Liver (tissue), 8 donors: ENCODE measurements at regions not wholly inside any gene's neighbourhood (a gene's known extent, or its start where the extent isn't known, plus 50 kb on each side); places are given as distances from the start of the nearest gene placed in this dataset. TPM values are rescaled to one million over a fixed set of nuclear protein-coding genes. Genes with fewer than 3 reads are reported as not detected.

Source experiments
- DNase-seq: peaks from one replicate; pipeline ENCODE4 v3.0.0-alpha.2; 2017; ENCODE audit warnings: low spot score
- H3K27ac ChIP-seq, 2 donors: one replicate each; pipeline ENCODE4 v1.7.0; 2013; ENCODE audit warnings: inconsistent platforms in 2 of 2, low read length in 2 of 2, control low read depth in 1 of 2, low read depth in 1 of 2, mild to moderate bottlenecking in 1 of 2
- H3K27me3 ChIP-seq, 4 donors: one replicate each; pipeline versions ENCODE4 v1.6.1 to v1.7.0; 2013; ENCODE audit warnings: low read length in 3 of 4, inconsistent platforms in 1 of 4, mild to moderate bottlenecking in 1 of 4, moderate library complexity in 1 of 4; ENCODE audit not compliant: control insufficient read depth in 4 of 4, insufficient read depth in 4 of 4
- H3K36me3 ChIP-seq, 4 donors: one replicate each; pipeline versions ENCODE4 v1.6.1 to v1.7.0; 2013; ENCODE audit warnings: low read length in 3 of 4, mild to moderate bottlenecking in 3 of 4, low read depth in 1 of 4, moderate library complexity in 1 of 4; ENCODE audit not compliant: control insufficient read depth in 4 of 4, insufficient read depth in 3 of 4
- H3K4me1 ChIP-seq, 4 donors: one replicate each; pipeline versions ENCODE4 v1.6.1 to v1.7.0; 2013; ENCODE audit warnings: low read length in 3 of 4, mild to moderate bottlenecking in 3 of 4, moderate library complexity in 1 of 4; ENCODE audit not compliant: control insufficient read depth in 4 of 4, insufficient read depth in 4 of 4
- H3K4me3 ChIP-seq, 3 donors: one replicate each; pipeline versions ENCODE4 v1.6.1 to v1.7.0; 2013; ENCODE audit warnings: low read length in 3 of 3, control low read depth in 1 of 3, low read depth in 1 of 3, mild to moderate bottlenecking in 1 of 3
- H3K9ac ChIP-seq, 2 donors: one replicate each; pipeline ENCODE4 v1.7.0; 2013; ENCODE audit warnings: low read length in 2 of 2, mild to moderate bottlenecking in 2 of 2, moderate library complexity in 2 of 2, control low read depth in 1 of 2, low read depth in 1 of 2
- H3K9me3 ChIP-seq, 4 donors: one replicate each; pipeline versions ENCODE4 v1.6.1 to v1.7.0; 2013; ENCODE audit warnings: low read length in 3 of 4; ENCODE audit not compliant: control insufficient read depth in 4 of 4
- FOXA1 ChIP-seq: IDR thresholded peaks from 2 replicates; pipeline ENCODE4 v1.6.1; 2016; ENCODE audit warnings: antibody characterized with exemption
- FOXA2 ChIP-seq: IDR thresholded peaks from 2 replicates; pipeline ENCODE4 v1.6.1; 2016; ENCODE audit warnings: antibody characterized with exemption
- GABPA ChIP-seq, 2 donors: IDR thresholded peaks in 1 of 2; conservative IDR thresholded peaks in 1 of 2; 2 replicates each; pipeline ENCODE4 v1.6.1; 2016; ENCODE audit warnings: antibody characterized with exemption in 2 of 2, mild to moderate bottlenecking in 1 of 2, moderate library complexity in 1 of 2
- HNF4A ChIP-seq, 2 donors: conservative IDR thresholded peaks; 2 replicates each; pipeline ENCODE4 v1.6.1; 2016; ENCODE audit warnings: antibody characterized with exemption in 2 of 2, mild to moderate bottlenecking in 2 of 2
- JUND ChIP-seq, 2 donors: IDR thresholded peaks; 2 replicates each; pipeline ENCODE4 v1.6.1; 2016; ENCODE audit warnings: antibody characterized with exemption in 2 of 2
- RAD21 ChIP-seq, 2 donors: IDR thresholded peaks; 2 replicates each; pipeline ENCODE4 v1.6.1; 2016; ENCODE audit warnings: antibody characterized with exemption in 2 of 2, mild to moderate bottlenecking in 2 of 2
- REST ChIP-seq: IDR thresholded peaks from 2 replicates; pipeline ENCODE4 v1.6.1; 2016; ENCODE audit warnings: antibody characterized with exemption, mild to moderate bottlenecking
- RXRA ChIP-seq, 2 donors: IDR thresholded peaks; 2 replicates each; pipeline ENCODE4 v1.6.1; 2017 to 2018; ENCODE audit warnings: antibody characterized with exemption in 2 of 2, mild to moderate bottlenecking in 1 of 2
- SP1 ChIP-seq: IDR thresholded peaks from 2 replicates; pipeline ENCODE4 v1.6.1; 2018; ENCODE audit warnings: antibody characterized with exemption, mild to moderate bottlenecking
- TAF1 ChIP-seq: conservative IDR thresholded peaks from 2 replicates; pipeline ENCODE4 v1.6.1; 2016; ENCODE audit warnings: antibody characterized with exemption, mild to moderate bottlenecking
- ZBTB33 ChIP-seq: IDR thresholded peaks from 2 replicates; pipeline ENCODE4 v1.6.1; 2016; ENCODE audit warnings: antibody characterized with exemption
- WGBS: extraction: QIAGEN DNeasy Blood & Tissue Kit; methylation state at CpG from one replicate; pipeline ENCODE4 v1.1.7; 2013; 5-methylcytosine and 5-hydroxymethylcytosine counted together
- small RNA-seq: library from RNA; depleted of rRNA; stranded (forward); fragments of <200 nt; gene quantifications from one replicate; pipeline ENCODE3, GENCODE V24; 2014
- donor health status: healthy.
- donor health status: healthy.
- donor health status: healthy.
- donor health status: healthy.

DNA sequence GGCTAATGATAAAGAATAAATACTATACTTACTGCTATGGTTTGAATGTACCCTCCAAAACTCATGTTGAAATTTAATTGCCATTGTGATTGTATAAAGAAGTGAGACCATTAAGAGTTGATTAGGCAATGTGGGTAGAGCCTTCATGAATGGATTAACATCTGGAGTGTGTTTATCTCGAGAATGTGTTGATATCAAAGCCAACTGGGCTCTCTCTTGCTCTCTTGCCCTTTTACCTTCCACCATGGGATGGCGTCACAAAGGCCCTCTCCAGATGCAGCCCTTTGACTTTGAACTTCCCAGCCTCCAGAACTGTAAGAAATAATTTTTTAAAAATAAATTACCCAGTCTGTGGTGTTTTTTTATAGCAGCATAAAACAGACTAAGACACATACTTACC lies 50.1 kb upstream of the GHITM start:
- H3K9me3 ChIP-seq, result no peaks in the 10 kb centered on the region
- DNase-seq, result no peak
- H3K36me3 ChIP-seq, result no peaks in the 10 kb centered on the region
- no peaks in the 10 kb centered on the region for H3K27me3 ChIP-seq
- no peak overlapping the region for H3K9ac ChIP-seq
- 65% methylated on average over 2 of the region's 2 CpGs for WGBS
- H3K27ac ChIP-seq, result no peak overlapping the region
- TF ChIP-seq RXRA (IDR thresholded peaks at IDR 0.05) (no peak), REST (no peak), FOXA1 (no peak), GABPA (IDR thresholded peaks at IDR 0.05 in 1 of 2, conservative IDR thresholded peaks at IDR 0.05 in 1 of 2) (no peak), SP1 (no peak), ZBTB33 (no peak), TAF1 (no peak), JUND (IDR thresholded peaks at IDR 0.05) (no peak), RAD21 (IDR thresholded peaks at IDR 0.05) (no peak), FOXA2 (no peak), HNF4A (conservative IDR thresholded peaks at IDR 0.05) (no peak)
- H3K4me1 ChIP-seq, result no peaks in the 10 kb centered on the region
- H3K4me3 ChIP-seq, result no peak overlapping the region

Small RNA genes lying in the stretch of these regions (small RNA-seq; reads per million reads assigned to genes)
- gene RNU1-65P (not detected), gene RNU6-129P (not detected), gene RNU6-478P (not detected)
